ENCODE measurements at regions not wholly inside any gene's neighbourhood (a gene's known extent, or its start where the extent isn't known, plus 50 kb on each side); places are given as distances from the start of the nearest gene placed in this dataset.

DNA sequence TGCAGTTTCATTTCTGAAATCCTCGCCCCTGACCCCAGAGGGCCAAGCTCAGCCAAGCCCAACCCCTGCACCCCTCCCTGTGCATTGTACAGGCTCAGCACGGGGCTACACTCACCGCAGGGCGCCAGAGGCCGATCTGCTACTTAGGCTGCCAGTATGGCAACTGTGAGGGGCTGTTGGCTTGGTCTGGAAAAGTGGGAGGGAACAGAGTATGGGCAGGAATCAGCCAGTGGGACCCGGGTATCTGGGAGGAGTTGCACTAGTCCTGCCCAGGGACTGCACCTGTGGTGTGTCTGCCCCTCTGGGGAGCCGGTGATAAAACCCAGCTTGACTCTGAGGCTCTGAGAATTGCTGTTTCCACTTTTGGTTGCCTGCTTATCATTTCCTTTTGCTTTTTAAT lies 167.4 kb upstream of the KIF2A start:
- TF ChIP-seq, protein P1, sequence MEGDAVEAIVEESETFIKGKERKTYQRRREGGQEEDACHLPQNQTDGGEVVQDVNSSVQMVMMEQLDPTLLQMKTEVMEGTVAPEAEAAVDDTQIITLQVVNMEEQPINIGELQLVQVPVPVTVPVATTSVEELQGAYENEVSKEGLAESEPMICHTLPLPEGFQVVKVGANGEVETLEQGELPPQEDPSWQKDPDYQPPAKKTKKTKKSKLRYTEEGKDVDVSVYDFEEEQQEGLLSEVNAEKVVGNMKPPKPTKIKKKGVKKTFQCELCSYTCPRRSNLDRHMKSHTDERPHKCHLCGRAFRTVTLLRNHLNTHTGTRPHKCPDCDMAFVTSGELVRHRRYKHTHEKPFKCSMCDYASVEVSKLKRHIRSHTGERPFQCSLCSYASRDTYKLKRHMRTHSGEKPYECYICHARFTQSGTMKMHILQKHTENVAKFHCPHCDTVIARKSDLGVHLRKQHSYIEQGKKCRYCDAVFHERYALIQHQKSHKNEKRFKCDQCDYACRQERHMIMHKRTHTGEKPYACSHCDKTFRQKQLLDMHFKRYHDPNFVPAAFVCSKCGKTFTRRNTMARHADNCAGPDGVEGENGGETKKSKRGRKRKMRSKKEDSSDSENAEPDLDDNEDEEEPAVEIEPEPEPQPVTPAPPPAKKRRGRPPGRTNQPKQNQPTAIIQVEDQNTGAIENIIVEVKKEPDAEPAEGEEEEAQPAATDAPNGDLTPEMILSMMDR (IDR thresholded peaks at IDR 0.05; ENCODE audit: low read depth, low read length, poor library complexity, severe bottlenecking): no peak
- TF ChIP-seq EZH2phosphoT487 (IDR thresholded peaks at IDR 0.05; ENCODE audit: borderline replicate concordance, low read length): no peak

Measured in DOHH2 (cell line).